Caco-2 (cell line): ENCODE measurements at regions not wholly inside any gene's neighbourhood (a gene's known extent, or its start where the extent isn't known, plus 50 kb on each side); places are given as distances from the start of the nearest gene placed in this dataset.

Experiments used
- BruUV-seq: library from RNA; stranded (reverse); fragments of 400-500 nt; replicated peaks from 2 replicates; lab custom pipeline; 2021; lab: Mats Ljungman, UMichigan
- CTCF ChIA-PET: fragments of 300-600 bp; sonication (Branson Sonifier 250); formaldehyde crosslinking; loops from one replicate; lab custom pipeline; 2022; ENCODE audit warnings: antibody characterized with exemption; lab: Charles Lee
- POLR2A ChIA-PET: fragments of 300-600 bp; sonication (Branson Sonifier 250); formaldehyde crosslinking; loops from one replicate; lab custom pipeline; 2022; ENCODE audit warnings: antibody characterized with exemption; lab: Charles Lee
- DNase-seq, 2 experiments: peaks; one replicate each; pipeline versions ENCODE4 v3.0.0 to v3.0.0-alpha.2; 2020 to 2022
- H3K27me3 ChIP-seq: replicated peaks from 2 replicates; pipeline ENCODE4 v1.6.0; 2011; ENCODE audit warnings: low read length; ENCODE audit not compliant: control insufficient read depth, insufficient read depth
- H3K36me3 ChIP-seq: 2 replicates; pipeline ENCODE4 v1.5.1; 2011; ENCODE audit warnings: low read length; ENCODE audit not compliant: control insufficient read depth, insufficient read depth
- H3K4me1 ChIP-seq: fragments of 250-450 bp; sonication (Bioruptor Pico); 2 replicates; pipeline ENCODE4 v1.5.1; 2020; ENCODE audit warnings: mild to moderate bottlenecking
- H3K4me3 ChIP-seq: 2 replicates; pipeline ENCODE4 v1.5.1; 2011; ENCODE audit warnings: low read depth, mild to moderate bottlenecking, control low read depth, low read length
- H3K9me3 ChIP-seq: fragments of 250-450 bp; sonication (Bioruptor Pico); 2 replicates; pipeline ENCODE4 v1.5.1; 2020; ENCODE audit warnings: mild to moderate bottlenecking, moderate library complexity
- H3K27ac Mint-ChIP-seq: one replicate; pipeline ENCODE4 v1.8.0; 2022; ENCODE audit warnings: mixed read lengths; ENCODE audit not compliant: unreplicated experiment
- H3K27me3 Mint-ChIP-seq: one replicate; pipeline ENCODE4 v1.8.0; 2022; ENCODE audit warnings: mixed read lengths; ENCODE audit not compliant: insufficient read depth, unreplicated experiment
- H3K36me3 Mint-ChIP-seq: one replicate; pipeline ENCODE4 v1.8.0; 2022; ENCODE audit warnings: mild to moderate bottlenecking, mixed read lengths; ENCODE audit not compliant: insufficient read depth, unreplicated experiment
- H3K4me1 Mint-ChIP-seq: one replicate; pipeline ENCODE4 v1.8.0; 2022; ENCODE audit warnings: low read depth, mixed read lengths; ENCODE audit not compliant: unreplicated experiment
- H3K4me3 Mint-ChIP-seq: one replicate; pipeline ENCODE4 v1.8.0; 2022; ENCODE audit warnings: mild to moderate bottlenecking, moderate library complexity, mixed read lengths; ENCODE audit not compliant: unreplicated experiment
- H3K9me3 Mint-ChIP-seq: one replicate; pipeline ENCODE4 v1.8.0; 2022; ENCODE audit warnings: mixed read lengths; ENCODE audit not compliant: unreplicated experiment
- CTCF ChIP-seq, 2 experiments: fragments of 200-600 bp in 1 of 2; IDR thresholded peaks; 1 replicate in 1 of 2; 2 replicates in 1 of 2; pipeline versions ENCODE4 v1.5.1 to v1.8.0; 2011 to 2022; ENCODE audit warnings: antibody characterized with exemption in 1 of 2, control low read depth in 1 of 2, inconsistent platforms in 1 of 2, low read depth in 1 of 2, low read length in 1 of 2, mild to moderate bottlenecking in 1 of 2, moderate library complexity in 1 of 2; ENCODE audit not compliant: insufficient read depth in 1 of 2, severe bottlenecking in 1 of 2, unreplicated experiment in 1 of 2
- intact Hi-C: fragments of 100-400 bp; cut with micrococcal nuclease; formaldehyde crosslinking; loops from one replicate; pipeline ENCODE4 v1.10.0; 2022; ENCODE audit not compliant: unreplicated experiment

- H3K27ac Mint-ChIP-seq = no peak overlapping the region
- no peaks in the 10 kb centered on the region for H3K36me3 ChIP-seq
- no peak for DNase-seq
- intact Hi-C loops = loop anchor here (10.0 kb wide), 1 partner anchor 275 kb away; no protein-coding TSS in a partner anchor
- no peak for TF ChIP-seq CTCF (IDR thresholded peaks at IDR 0.05; ENCODE audit: insufficient read depth in 1 of 2, low read depth in 1 of 2, low read length in 1 of 2, severe bottlenecking in 1 of 2, unreplicated experiment in 1 of 2)
- peaks cover under 1% of the 10 kb centered on the region for H3K4me1 Mint-ChIP-seq
- BruUV-seq = no TSS peak
- H3K4me1 ChIP-seq = no peaks in the 10 kb centered on the region
- H3K27me3 ChIP-seq = no peaks in the 10 kb centered on the region
- H3K4me3 Mint-ChIP-seq = no peak overlapping the region
- POLR2A ChIA-PET = interaction anchor here (0.7 kb wide), 1 partner anchor 301 kb away, joined by 8 read pairs; no protein-coding TSS in a partner anchor
- H3K36me3 Mint-ChIP-seq = no peaks in the 10 kb centered on the region
- CTCF ChIA-PET = no interaction called here
- H3K9me3 Mint-ChIP-seq = peaks cover 15% of the 10 kb centered on the region
- no peak overlapping the region for H3K4me3 ChIP-seq
- peaks cover 14% of the 10 kb centered on the region; the same call in 1 of the 2 replicates for H3K9me3 ChIP-seq
- H3K27me3 Mint-ChIP-seq = no peaks in the 10 kb centered on the region
Measured at GRCh38 chr2:171249689-171250088, 89.0 kb upstream of the TLK1 start.

DNA sequence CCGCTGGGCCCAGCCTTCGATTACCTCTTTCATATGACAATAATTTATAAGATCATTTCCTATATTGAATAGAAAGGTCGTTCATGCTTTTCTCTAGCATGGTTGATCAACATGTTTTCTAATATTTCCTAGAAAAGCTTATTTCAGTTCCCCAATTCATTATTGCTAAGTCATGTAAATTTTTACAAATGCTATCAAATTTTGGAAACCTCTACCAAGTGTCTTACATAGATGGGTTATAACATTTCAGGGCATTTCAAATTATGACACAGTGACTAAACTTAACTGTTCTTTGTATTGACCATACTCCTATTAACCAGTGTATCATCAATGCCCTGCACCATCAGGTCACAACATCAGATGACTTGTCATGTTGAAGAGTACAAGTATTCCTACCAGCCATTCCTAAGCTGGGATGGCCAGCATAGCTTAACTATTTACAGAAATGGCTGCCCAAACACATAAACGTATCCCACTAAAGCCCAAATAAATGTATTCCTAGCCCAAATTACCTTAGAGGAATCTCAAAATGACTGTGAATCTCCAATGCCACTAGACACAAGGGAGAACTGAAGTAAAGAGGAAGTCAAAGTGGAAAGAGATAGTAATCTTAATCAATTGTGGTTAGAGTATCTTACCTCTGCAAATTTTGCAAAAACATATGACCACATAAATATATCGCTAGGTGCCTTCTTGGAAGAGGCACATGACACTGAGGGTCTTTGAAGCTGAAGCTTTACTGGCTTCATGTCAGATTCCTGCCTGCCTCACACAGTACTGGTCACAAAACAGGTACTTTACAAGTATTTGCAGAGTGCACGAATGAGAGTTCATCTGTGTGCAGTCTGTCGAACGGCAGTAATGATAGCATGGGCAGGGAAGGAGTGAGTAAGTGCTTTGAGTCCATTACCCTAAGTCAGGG is 87.3 kb upstream of the TLK1 start:
- H3K27me3 Mint-ChIP-seq = no peaks in the 10 kb centered on the region
- H3K9me3 Mint-ChIP-seq = peaks cover 22% of the 10 kb centered on the region
- Histone ChIP-seq H3K4me3 (no peak overlapping the region), H3K4me1 (no peaks in the 10 kb centered on the region), H3K36me3 (no peaks in the 10 kb centered on the region), H3K27me3 (no peaks in the 10 kb centered on the region), H3K9me3 (peaks cover 13% of the 10 kb centered on the region; the same call in 1 of the 2 replicates)
- no peak overlapping the region for H3K4me3 Mint-ChIP-seq
- POLR2A ChIA-PET = no interaction called here
- CTCF ChIA-PET = no interaction called here
- no TSS peak for BruUV-seq
- no peak for TF ChIP-seq CTCF (IDR thresholded peaks at IDR 0.05; ENCODE audit: insufficient read depth in 1 of 2, low read depth in 1 of 2, low read length in 1 of 2, severe bottlenecking in 1 of 2, unreplicated experiment in 1 of 2)
- peaks cover 6% of the 10 kb centered on the region for H3K4me1 Mint-ChIP-seq
- H3K36me3 Mint-ChIP-seq = no peaks in the 10 kb centered on the region
- no peak overlapping the region for H3K27ac Mint-ChIP-seq
- intact Hi-C loops = loop anchor here (10.0 kb wide), 1 partner anchor 273 kb away; no protein-coding TSS in a partner anchor
- DNase-seq = no peak

DNA sequence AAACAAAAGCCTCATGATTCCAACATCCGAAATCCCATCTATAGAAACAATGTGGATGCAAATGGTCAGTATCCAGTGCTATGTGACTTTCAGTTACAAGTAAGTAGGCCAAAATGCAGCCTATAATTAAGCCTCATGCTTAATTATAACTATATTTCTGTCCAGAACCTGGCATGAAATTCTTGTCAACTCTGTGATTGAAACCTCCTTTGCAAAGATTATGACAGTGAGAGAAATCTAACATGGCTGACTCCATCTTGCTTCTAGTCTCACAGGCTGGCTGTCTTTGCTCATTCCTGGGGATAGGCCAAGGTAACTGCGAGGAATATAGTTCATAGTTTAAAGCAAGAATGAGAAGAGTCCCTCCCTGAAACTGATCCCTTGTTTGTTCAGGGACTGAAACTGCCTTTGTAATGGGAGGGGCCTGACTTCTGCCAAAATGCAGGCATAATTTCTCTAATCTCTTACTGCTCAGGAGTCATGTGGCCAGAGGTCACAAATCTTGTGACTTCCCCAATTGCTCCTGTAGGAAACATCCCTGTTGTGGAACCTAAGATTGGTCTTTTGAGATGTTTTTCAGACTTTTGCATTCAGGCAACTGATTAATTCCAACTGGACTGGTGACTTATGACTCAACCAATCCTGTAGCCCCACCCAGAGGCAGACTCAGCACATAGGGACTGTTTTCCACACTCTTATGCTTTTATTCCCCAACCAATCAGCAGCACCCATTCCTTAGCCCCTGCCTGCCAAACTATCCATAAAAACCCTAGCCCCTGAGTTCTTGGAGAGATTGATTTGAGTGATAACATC is 84.5 kb upstream of the TLK1 start:
- DNase-seq = peak in 1 of 2 experiments; percentile 22
- POLR2A ChIA-PET = no interaction called here

More for the DNA sequence above, 84.5 kb upstream of the TLK1 start:
- H3K27ac Mint-ChIP-seq = no peak overlapping the region
- no peaks in the 10 kb centered on the region for H3K27me3 ChIP-seq
- no peak overlapping the region for H3K4me3 Mint-ChIP-seq
- H3K9me3 Mint-ChIP-seq = peaks cover 22% of the 10 kb centered on the region
- no peak overlapping the region for H3K4me3 ChIP-seq
- CTCF ChIA-PET = no interaction called here
- H3K4me1 Mint-ChIP-seq = peaks cover 6% of the 10 kb centered on the region
- no TSS peak for BruUV-seq
- no peaks in the 10 kb centered on the region for H3K4me1 ChIP-seq
- no peak for TF ChIP-seq CTCF (IDR thresholded peaks at IDR 0.05; ENCODE audit: insufficient read depth in 1 of 2, low read depth in 1 of 2, low read length in 1 of 2, severe bottlenecking in 1 of 2, unreplicated experiment in 1 of 2)
- H3K9me3 ChIP-seq = peaks cover 13% of the 10 kb centered on the region; the same call in 1 of the 2 replicates
- intact Hi-C loops = loop anchor here (10.0 kb wide), 1 partner anchor 270 kb away; no protein-coding TSS in a partner anchor
- H3K36me3 ChIP-seq = no peaks in the 10 kb centered on the region
- no peaks in the 10 kb centered on the region for H3K36me3 Mint-ChIP-seq
- H3K27me3 Mint-ChIP-seq = no peaks in the 10 kb centered on the region
